ENCODE measurements at regions not wholly inside any gene's neighbourhood (a gene's known extent, or its start where the extent isn't known, plus 50 kb on each side); places are given as distances from the start of the nearest gene placed in this dataset.
"Not testable (repeated sequence)": the region's sequence is repeated elsewhere in the genome, so short reads cannot be mapped to it uniquely, and the experiment has no call there.

DNA sequence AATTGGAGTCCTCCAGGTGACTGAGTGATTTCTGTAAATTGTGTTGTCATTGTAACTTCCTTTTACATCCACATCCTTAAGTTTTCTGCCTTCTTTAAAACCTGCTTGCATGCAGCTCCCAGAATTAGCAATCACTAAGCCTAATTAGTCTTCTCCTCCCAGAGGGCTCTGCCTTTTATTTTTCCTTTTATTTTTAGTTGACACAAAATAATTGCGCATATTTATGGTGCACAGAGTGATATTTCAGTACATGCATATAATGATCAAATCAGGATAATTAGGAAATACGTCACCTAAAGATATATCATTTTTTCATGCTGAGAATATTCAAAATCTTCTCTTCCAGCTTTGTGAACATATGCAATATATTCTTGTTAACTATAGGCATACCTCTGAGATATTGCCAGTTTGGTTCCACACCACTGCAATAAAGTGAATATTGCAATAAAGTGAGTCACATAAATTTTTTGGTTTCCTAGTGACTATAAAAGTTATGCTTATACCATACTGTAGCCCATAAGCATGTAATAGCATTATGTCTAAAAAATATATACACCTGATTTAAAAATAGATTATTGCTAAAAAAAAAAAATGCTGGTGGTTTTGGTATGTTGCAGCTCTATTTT is 210.5 kb downstream of the BCL2L11 start:
- not testable (repeated sequence) for TF ChIP-seq POLR2AphosphoS5 (IDR thresholded peaks at IDR 0.05; ENCODE audit: low read depth, low read length); CTCF (IDR thresholded peaks at IDR 0.05); GABPA (IDR thresholded peaks at IDR 0.05; ENCODE audit: low read depth); ELF1 (IDR thresholded peaks at IDR 0.05); SIN3A (IDR thresholded peaks at IDR 0.05; ENCODE audit: borderline replicate concordance, low read depth, low read length)
